GM23338 (cell line): ENCODE measurements at regions not wholly inside any gene's neighbourhood (a gene's known extent, or its start where the extent isn't known, plus 50 kb on each side); places are given as distances from the start of the nearest gene placed in this dataset.

Experiments
- CREB1 ChIP-seq: fragments of 250-450 bp; sonication (Bioruptor Pico); IDR thresholded peaks from 2 replicates; pipeline ENCODE4 v1.5.0; 2020; ENCODE audit warnings: low read depth, mild to moderate bottlenecking, moderate library complexity
- EZH2 ChIP-seq: fragments of 200-600 bp; sonication (generic); IDR thresholded peaks from one replicate; pipeline ENCODE4 v1.8.0; 2017; ENCODE audit warnings: antibody characterized with exemption, mild to moderate bottlenecking, low read depth; ENCODE audit not compliant: unreplicated experiment
- EZH2phosphoT487 ChIP-seq: fragments of 200-600 bp; sonication (generic); IDR thresholded peaks from one replicate; pipeline ENCODE4 v1.8.1; 2018; ENCODE audit warnings: antibody characterized with exemption; ENCODE audit not compliant: unreplicated experiment
- NANOG ChIP-seq: IDR thresholded peaks from 2 replicates; pipeline ENCODE4 v1.6.1; 2016; ENCODE audit warnings: antibody characterized with exemption, borderline replicate concordance
- POLR2AphosphoS5 ChIP-seq: IDR thresholded peaks from 2 replicates; pipeline ENCODE4 v1.6.1; 2016; ENCODE audit warnings: antibody characterized with exemption, low read depth
- STAT1 ChIP-seq: IDR thresholded peaks from one replicate; pipeline ENCODE4 v1.6.1; 2016; ENCODE audit warnings: antibody characterized with exemption; ENCODE audit not compliant: unreplicated experiment
- ZNF114 ChIP-seq: fragments of 250-450 bp; sonication (Bioruptor Pico); IDR thresholded peaks from 2 replicates; pipeline ENCODE4 v1.5.0; 2020; ENCODE audit warnings: mild to moderate bottlenecking, moderate library complexity
- ZNF331 ChIP-seq: fragments of 250-450 bp; sonication (Bioruptor Pico); IDR thresholded peaks from 2 replicates; pipeline ENCODE4 v1.5.0; 2020; ENCODE audit warnings: low read depth, mild to moderate bottlenecking, moderate library complexity
- TF ChIP-seq, protein P1 (sequence below): fragments of 250-450 bp; sonication (Bioruptor Pico); IDR thresholded peaks from 2 replicates; pipeline ENCODE4 v1.5.0; 2020; ENCODE audit warnings: mild to moderate bottlenecking, moderate library complexity
- TF ChIP-seq, protein P2 (sequence below): IDR thresholded peaks from 2 replicates; pipeline ENCODE4 v1.6.1; 2016; ENCODE audit warnings: antibody characterized with exemption
- TF ChIP-seq, protein P3 (sequence below), 2 experiments: fragments of 200-600 bp in 1 of 2; sonication (generic) in 1 of 2; conservative IDR thresholded peaks; 2 replicates each; pipeline versions ENCODE4 v1.5.1 to v1.6.1; 2016 to 2017; ENCODE audit warnings: antibody characterized with exemption in 2 of 2, low read depth in 2 of 2, mild to moderate bottlenecking in 2 of 2, moderate library complexity in 1 of 2

DNA sequence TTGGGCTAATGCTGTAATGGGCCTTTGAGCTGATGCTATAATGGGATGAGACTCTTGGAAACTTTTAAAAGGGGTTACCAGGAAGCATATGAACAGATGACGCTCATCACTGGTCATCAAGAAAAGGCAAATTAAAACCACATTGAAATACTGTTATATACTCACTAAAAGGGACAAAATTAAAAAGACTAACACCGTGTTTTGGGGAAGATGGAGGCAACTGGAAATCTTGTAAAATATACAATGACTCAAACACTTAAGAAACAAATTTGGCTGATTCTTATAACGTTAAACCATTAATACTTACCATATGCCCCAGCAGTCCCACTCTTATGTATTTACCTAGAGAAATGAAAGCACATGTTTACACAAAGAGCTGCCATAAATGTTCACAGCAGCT lies 207.2 kb upstream of the GPRIN3 start (continued):
- TF ChIP-seq, protein P1, sequence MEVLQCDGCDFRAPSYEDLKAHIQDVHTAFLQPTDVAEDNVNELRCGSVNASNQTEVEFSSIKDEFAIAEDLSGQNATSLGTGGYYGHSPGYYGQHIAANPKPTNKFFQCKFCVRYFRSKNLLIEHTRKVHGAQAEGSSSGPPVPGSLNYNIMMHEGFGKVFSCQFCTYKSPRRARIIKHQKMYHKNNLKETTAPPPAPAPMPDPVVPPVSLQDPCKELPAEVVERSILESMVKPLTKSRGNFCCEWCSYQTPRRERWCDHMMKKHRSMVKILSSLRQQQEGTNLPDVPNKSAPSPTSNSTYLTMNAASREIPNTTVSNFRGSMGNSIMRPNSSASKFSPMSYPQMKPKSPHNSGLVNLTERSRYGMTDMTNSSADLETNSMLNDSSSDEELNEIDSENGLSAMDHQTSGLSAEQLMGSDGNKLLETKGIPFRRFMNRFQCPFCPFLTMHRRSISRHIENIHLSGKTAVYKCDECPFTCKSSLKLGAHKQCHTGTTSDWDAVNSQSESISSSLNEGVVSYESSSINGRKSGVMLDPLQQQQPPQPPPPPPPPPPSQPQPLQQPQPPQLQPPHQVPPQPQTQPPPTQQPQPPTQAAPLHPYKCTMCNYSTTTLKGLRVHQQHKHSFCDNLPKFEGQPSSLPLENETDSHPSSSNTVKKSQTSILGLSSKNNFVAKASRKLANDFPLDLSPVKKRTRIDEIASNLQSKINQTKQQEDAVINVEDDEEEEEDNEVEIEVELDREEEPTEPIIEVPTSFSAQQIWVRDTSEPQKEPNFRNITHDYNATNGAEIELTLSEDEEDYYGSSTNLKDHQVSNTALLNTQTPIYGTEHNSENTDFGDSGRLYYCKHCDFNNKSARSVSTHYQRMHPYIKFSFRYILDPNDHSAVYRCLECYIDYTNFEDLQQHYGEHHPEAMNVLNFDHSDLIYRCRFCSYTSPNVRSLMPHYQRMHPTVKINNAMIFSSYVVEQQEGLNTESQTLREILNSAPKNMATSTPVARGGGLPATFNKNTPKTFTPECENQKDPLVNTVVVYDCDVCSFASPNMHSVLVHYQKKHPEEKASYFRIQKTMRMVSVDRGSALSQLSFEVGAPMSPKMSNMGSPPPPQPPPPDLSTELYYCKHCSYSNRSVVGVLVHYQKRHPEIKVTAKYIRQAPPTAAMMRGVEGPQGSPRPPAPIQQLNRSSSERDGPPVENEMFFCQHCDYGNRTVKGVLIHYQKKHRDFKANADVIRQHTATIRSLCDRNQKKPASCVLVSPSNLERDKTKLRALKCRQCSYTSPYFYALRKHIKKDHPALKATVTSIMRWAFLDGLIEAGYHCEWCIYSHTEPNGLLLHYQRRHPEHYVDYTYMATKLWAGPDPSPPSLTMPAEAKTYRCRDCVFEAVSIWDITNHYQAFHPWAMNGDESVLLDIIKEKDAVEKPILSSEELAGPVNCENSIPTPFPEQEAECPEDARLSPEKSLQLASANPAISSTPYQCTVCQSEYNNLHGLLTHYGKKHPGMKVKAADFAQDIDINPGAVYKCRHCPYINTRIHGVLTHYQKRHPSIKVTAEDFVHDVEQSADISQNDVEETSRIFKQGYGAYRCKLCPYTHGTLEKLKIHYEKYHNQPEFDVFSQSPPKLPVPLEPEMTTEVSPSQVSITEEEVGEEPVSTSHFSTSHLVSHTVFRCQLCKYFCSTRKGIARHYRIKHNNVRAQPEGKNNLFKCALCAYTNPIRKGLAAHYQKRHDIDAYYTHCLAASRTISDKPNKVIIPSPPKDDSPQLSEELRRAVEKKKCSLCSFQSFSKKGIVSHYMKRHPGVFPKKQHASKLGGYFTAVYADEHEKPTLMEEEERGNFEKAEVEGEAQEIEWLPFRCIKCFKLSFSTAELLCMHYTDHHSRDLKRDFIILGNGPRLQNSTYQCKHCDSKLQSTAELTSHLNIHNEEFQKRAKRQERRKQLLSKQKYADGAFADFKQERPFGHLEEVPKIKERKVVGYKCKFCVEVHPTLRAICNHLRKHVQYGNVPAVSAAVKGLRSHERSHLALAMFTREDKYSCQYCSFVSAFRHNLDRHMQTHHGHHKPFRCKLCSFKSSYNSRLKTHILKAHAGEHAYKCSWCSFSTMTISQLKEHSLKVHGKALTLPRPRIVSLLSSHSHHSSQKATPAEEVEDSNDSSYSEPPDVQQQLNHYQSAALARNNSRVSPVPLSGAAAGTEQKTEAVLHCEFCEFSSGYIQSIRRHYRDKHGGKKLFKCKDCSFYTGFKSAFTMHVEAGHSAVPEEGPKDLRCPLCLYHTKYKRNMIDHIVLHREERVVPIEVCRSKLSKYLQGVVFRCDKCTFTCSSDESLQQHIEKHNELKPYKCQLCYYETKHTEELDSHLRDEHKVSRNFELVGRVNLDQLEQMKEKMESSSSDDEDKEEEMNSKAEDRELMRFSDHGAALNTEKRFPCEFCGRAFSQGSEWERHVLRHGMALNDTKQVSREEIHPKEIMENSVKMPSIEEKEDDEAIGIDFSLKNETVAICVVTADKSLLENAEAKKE: no peak
- TF ChIP-seq STAT1: no peak
- TF ChIP-seq ZNF331 (CRISPR knock-in tag): no peak
- no peak for TF ChIP-seq POLR2AphosphoS5
- no peak for TF ChIP-seq NANOG
- TF ChIP-seq EZH2phosphoT487: no peak
- TF ChIP-seq, protein P2, sequence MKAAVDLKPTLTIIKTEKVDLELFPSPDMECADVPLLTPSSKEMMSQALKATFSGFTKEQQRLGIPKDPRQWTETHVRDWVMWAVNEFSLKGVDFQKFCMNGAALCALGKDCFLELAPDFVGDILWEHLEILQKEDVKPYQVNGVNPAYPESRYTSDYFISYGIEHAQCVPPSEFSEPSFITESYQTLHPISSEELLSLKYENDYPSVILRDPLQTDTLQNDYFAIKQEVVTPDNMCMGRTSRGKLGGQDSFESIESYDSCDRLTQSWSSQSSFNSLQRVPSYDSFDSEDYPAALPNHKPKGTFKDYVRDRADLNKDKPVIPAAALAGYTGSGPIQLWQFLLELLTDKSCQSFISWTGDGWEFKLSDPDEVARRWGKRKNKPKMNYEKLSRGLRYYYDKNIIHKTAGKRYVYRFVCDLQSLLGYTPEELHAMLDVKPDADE: no peak
- TF ChIP-seq, protein P3, sequence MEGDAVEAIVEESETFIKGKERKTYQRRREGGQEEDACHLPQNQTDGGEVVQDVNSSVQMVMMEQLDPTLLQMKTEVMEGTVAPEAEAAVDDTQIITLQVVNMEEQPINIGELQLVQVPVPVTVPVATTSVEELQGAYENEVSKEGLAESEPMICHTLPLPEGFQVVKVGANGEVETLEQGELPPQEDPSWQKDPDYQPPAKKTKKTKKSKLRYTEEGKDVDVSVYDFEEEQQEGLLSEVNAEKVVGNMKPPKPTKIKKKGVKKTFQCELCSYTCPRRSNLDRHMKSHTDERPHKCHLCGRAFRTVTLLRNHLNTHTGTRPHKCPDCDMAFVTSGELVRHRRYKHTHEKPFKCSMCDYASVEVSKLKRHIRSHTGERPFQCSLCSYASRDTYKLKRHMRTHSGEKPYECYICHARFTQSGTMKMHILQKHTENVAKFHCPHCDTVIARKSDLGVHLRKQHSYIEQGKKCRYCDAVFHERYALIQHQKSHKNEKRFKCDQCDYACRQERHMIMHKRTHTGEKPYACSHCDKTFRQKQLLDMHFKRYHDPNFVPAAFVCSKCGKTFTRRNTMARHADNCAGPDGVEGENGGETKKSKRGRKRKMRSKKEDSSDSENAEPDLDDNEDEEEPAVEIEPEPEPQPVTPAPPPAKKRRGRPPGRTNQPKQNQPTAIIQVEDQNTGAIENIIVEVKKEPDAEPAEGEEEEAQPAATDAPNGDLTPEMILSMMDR (conservative IDR thresholded peaks at IDR 0.05; ENCODE audit: low read depth in 2 of 2): no peak
- TF ChIP-seq CREB1 (CRISPR knock-in tag): no peak
- TF ChIP-seq ZNF114 (CRISPR knock-in tag): no peak
- no peak for TF ChIP-seq EZH2
